ENCODE measurements at regions not wholly inside any gene's neighbourhood (a gene's known extent, or its start where the extent isn't known, plus 50 kb on each side); places are given as distances from the start of the nearest gene placed in this dataset.

DNA sequence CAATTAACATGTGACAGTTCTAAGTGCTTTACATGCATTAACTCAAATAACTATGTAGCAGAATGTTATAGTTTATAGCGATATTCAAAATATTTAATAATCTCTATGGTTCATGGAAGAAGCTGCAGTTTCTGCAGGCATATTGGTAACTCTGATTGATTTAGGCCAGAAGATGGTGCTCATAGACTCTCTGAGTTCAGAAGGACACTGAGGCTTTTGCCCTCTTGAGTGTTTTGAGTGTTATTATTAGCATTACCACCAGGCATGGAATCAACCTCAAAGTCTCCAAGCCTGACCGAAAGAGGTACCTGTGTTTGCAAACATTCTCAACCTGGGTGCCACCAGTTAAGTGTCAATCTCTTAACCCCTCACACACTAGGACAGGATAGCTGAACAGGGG lies 792.3 kb upstream of the PCDH7 start:
- ATAC-seq (ENCODE audit: insufficient number of reproducible peaks, low FRiP score, low read depth) (no peak), DNase-seq (ENCODE audit: low spot score) (no peak)
- no peaks in the 10 kb centered on the region for H3K36me3 ChIP-seq
- no peak overlapping the region for H3K27ac ChIP-seq
- no peak overlapping the region for H3K4me3 ChIP-seq
- H3K4me1 ChIP-seq (ENCODE audit: control insufficient read depth in 1 of 2, low read depth in 2 of 2): no peaks in the 10 kb centered on the region
- TF ChIP-seq, protein P1, sequence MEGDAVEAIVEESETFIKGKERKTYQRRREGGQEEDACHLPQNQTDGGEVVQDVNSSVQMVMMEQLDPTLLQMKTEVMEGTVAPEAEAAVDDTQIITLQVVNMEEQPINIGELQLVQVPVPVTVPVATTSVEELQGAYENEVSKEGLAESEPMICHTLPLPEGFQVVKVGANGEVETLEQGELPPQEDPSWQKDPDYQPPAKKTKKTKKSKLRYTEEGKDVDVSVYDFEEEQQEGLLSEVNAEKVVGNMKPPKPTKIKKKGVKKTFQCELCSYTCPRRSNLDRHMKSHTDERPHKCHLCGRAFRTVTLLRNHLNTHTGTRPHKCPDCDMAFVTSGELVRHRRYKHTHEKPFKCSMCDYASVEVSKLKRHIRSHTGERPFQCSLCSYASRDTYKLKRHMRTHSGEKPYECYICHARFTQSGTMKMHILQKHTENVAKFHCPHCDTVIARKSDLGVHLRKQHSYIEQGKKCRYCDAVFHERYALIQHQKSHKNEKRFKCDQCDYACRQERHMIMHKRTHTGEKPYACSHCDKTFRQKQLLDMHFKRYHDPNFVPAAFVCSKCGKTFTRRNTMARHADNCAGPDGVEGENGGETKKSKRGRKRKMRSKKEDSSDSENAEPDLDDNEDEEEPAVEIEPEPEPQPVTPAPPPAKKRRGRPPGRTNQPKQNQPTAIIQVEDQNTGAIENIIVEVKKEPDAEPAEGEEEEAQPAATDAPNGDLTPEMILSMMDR (IDR thresholded peaks at IDR 0.05): no peak
- H3K9me3 ChIP-seq: no peaks in the 10 kb centered on the region
- no peaks in the 10 kb centered on the region for H3K27me3 ChIP-seq (replicated peaks; ENCODE audit: insufficient read depth)

DNA sequence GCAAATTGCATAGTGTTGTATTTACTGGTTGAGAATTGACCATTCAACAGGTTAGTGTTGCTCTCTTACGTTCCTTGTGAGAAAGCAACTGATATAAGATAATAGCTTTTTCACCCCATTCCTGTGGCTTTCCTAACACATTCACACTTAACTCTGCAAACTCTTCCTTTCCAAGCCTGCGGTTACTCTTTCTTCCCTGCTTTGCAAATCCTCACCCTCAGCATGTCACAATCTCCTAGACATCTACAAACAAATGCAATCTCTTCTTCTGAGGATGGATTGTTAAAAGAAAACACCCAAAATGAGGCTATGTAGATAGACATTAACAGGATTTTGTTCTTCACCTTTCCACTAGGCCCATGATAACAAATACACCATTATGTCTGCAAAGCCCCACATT lies 771.7 kb upstream of the PCDH7 start:
- TF ChIP-seq, protein P1 (IDR thresholded peaks at IDR 0.05): no peak
- H3K4me3 ChIP-seq: no peak overlapping the region
- no peaks in the 10 kb centered on the region for H3K27me3 ChIP-seq (replicated peaks; ENCODE audit: insufficient read depth)
- no peaks in the 10 kb centered on the region for H3K36me3 ChIP-seq
- no peak for DNase-seq (ENCODE audit: low spot score)
- H3K9me3 ChIP-seq: no peaks in the 10 kb centered on the region
- H3K4me1 ChIP-seq (ENCODE audit: control insufficient read depth in 1 of 2, low read depth in 2 of 2): no peaks in the 10 kb centered on the region
- ATAC-seq (ENCODE audit: insufficient number of reproducible peaks, low FRiP score, low read depth): no peak
- no peak overlapping the region for H3K27ac ChIP-seq

DNA sequence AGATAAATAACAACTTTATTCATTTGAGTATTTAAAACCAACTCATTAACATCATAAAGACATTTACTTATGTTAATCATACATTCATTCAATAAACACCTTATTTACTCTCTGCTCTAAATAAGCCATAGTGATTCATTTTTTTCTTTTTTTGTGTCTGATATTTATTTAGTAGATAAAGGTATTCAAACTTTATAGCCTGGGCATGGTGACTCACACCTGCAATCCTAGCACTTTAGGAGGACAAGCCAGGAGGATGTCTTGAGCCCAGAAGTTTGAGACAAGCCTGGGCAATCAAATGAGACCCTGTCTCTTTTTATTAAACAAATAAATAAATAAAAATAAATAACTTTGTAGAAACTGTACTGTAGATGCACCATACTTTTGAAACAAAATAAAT lies 771.3 kb upstream of the PCDH7 start:
- no peaks in the 10 kb centered on the region for H3K36me3 ChIP-seq
- H3K4me3 ChIP-seq: no peak overlapping the region
- ATAC-seq (ENCODE audit: insufficient number of reproducible peaks, low FRiP score, low read depth) (no peak), DNase-seq (ENCODE audit: low spot score) (no peak)
- no peaks in the 10 kb centered on the region for H3K27me3 ChIP-seq (replicated peaks; ENCODE audit: insufficient read depth)
- no peaks in the 10 kb centered on the region for H3K4me1 ChIP-seq (ENCODE audit: control insufficient read depth in 1 of 2, low read depth in 2 of 2)
- no peaks in the 10 kb centered on the region for H3K9me3 ChIP-seq
- TF ChIP-seq, protein P1 (IDR thresholded peaks at IDR 0.05): no peak
- H3K27ac ChIP-seq: no peak overlapping the region

DNA sequence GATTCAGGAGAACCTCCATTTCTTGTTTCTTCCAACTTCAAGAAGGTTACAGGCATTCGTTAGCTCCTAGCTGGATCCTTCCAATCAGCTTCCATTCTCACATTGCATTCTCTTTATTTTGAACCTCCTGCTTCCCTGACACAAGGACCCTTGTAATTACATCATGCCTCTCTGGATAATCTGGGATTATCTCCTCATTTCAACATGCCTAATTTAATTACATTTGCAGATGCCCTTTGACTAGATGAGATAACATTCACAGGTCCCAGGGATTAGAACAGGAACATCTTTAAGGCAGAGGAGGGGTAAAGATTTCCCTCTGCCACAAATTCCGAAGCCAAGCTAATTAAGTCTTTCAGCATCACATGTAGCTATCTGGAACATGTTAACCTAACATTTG lies 753.8 kb upstream of the PCDH7 start:
- TF ChIP-seq, protein P1 (IDR thresholded peaks at IDR 0.05): no peak
- no peak for DNase-seq (ENCODE audit: low spot score)
- no peaks in the 10 kb centered on the region for H3K36me3 ChIP-seq

DNA sequence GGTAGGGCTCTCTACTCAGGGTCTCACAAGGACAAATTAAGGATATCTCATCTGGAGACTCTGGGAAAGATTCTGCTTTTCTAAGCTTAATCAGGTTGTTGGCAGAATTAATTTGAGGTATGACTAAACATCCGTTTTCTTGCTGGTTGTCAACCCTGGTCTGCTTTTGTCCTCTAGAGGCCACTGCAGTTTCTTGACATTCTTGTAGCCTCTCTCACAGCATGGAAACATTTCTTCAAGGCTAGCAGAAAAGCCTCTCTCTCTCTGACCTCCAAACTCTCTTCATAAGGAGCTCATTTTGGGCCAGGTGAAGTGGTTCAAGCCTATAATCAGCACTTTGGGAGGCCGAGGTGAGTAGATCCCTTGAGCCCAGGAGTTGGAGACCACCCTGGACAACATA lies 749.5 kb upstream of the PCDH7 start:
- no peak overlapping the region for H3K4me3 ChIP-seq
- H3K27me3 ChIP-seq (replicated peaks; ENCODE audit: insufficient read depth): no peaks in the 10 kb centered on the region
- peak; percentile 55 for ATAC-seq (ENCODE audit: insufficient number of reproducible peaks, low FRiP score, low read depth)
- H3K27ac ChIP-seq: no peak overlapping the region
- no peaks in the 10 kb centered on the region for H3K9me3 ChIP-seq
- TF ChIP-seq, protein P1 (IDR thresholded peaks at IDR 0.05): no peak
- no peak for DNase-seq (ENCODE audit: low spot score)
- H3K36me3 ChIP-seq: no peaks in the 10 kb centered on the region
- H3K4me1 ChIP-seq (ENCODE audit: control insufficient read depth in 1 of 2, low read depth in 2 of 2): no peaks in the 10 kb centered on the region

More for the DNA sequence above, 753.8 kb upstream of the PCDH7 start:
- Histone ChIP-seq H3K27ac (no peak overlapping the region), H3K9me3 (no peaks in the 10 kb centered on the region), H3K27me3 (replicated peaks; ENCODE audit: insufficient read depth) (no peaks in the 10 kb centered on the region), H3K4me1 (ENCODE audit: control insufficient read depth in 1 of 2, low read depth in 2 of 2) (no peaks in the 10 kb centered on the region), H3K4me3 (no peak overlapping the region)
- ATAC-seq (ENCODE audit: insufficient number of reproducible peaks, low FRiP score, low read depth): no peak

All from thoracic aorta (tissue), 2 donors.